MCF 10A (cell line): ENCODE measurements at regions not wholly inside any gene's neighbourhood (a gene's known extent, or its start where the extent isn't known, plus 50 kb on each side); places are given as distances from the start of the nearest gene placed in this dataset.

Source experiments
- BruUV-seq: library from RNA; stranded (reverse); fragments of 400-500 nt; replicated peaks from 2 replicates; lab custom pipeline; 2021; lab: Mats Ljungman, UMichigan
- CTCF ChIA-PET: fragments of 300-600 bp; sonication (Branson Sonifier 250); formaldehyde crosslinking; extraction: SDS; loops from one replicate; lab custom pipeline; 2021; ENCODE audit warnings: antibody characterized with exemption, inconsistent platforms; lab: Yijun Ruan, JAX
- POLR2A ChIA-PET: fragments of 300-600, 350-650 bp; sonication (Branson Sonifier 250); formaldehyde crosslinking; extraction: SDS; loops from one replicate; lab custom pipeline; 2020; ENCODE audit warnings: antibody characterized with exemption, inconsistent platforms; lab: Yijun Ruan, JAX
- DNase-seq: peaks from one replicate; pipeline ENCODE4 v3.0.0-alpha.2; 2018; ENCODE audit not compliant: unreplicated experiment
- H3K27ac Mint-ChIP-seq: one replicate; pipeline ENCODE4 v1.8.0; 2022; ENCODE audit warnings: mild to moderate bottlenecking, low read depth, mixed read lengths; ENCODE audit not compliant: unreplicated experiment
- H3K27me3 Mint-ChIP-seq: one replicate; pipeline ENCODE4 v1.8.0; 2022; ENCODE audit warnings: mixed read lengths; ENCODE audit not compliant: insufficient read depth, unreplicated experiment
- H3K36me3 Mint-ChIP-seq: one replicate; pipeline ENCODE4 v1.8.0; 2022; ENCODE audit warnings: mild to moderate bottlenecking, moderate library complexity, mixed read lengths; ENCODE audit not compliant: insufficient read depth, unreplicated experiment
- H3K4me1 Mint-ChIP-seq: one replicate; pipeline ENCODE4 v1.8.0; 2022; ENCODE audit warnings: mixed read lengths; ENCODE audit not compliant: insufficient read depth, unreplicated experiment
- H3K4me3 Mint-ChIP-seq: one replicate; pipeline ENCODE4 v1.8.0; 2022; ENCODE audit warnings: mild to moderate bottlenecking, moderate library complexity, mixed read lengths; ENCODE audit not compliant: unreplicated experiment
- H3K9me3 Mint-ChIP-seq: one replicate; pipeline ENCODE4 v1.8.0; 2022; ENCODE audit warnings: mixed read lengths; ENCODE audit not compliant: unreplicated experiment
- intact Hi-C: fragments of 100-400 bp; cut with micrococcal nuclease; formaldehyde crosslinking; loops from 2 replicates; pipeline ENCODE4 v1.14.1; 2022
- TF ChIP-seq, protein P1 (sequence below): fragments of 200-600 bp; IDR thresholded peaks from one replicate; pipeline ENCODE4 v1.8.0; 2022; ENCODE audit warnings: antibody characterized with exemption, mild to moderate bottlenecking; ENCODE audit not compliant: unreplicated experiment

DNA sequence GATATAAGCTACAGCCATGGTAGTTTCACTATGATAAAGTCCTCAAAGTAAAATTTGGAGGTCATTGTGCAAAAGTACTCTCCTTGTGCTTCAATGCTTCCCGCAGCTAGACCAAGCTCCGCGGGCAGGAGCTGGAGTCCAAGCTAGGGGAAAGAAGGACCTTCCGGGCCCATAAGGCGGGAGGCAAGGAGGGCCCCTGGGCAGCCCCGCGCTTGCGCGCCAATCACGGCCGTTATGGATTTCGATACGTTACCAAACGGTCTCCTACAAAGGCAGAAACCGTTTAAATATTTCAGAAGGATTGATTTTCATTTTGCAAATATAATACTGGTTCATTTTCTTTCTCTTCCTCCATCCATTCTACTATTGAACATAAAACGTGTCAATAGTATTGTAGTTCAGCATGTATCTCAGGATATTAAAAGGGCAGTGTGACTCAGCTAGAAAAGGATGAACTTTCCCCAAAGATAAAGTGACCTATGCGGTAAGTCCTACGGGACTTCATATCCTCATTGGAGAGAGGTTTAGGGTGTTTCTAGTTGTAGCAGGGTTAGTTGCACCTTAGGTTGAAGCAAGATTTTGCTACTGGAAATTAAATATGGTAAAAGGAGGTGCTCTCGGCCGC, 128.0 kb downstream of the KIF20B start:
- H3K27ac Mint-ChIP-seq: no peak overlapping the region
- no peaks in the 10 kb centered on the region for H3K9me3 Mint-ChIP-seq
- POLR2A ChIA-PET: interaction anchor here (0.6 to 1.3 kb wide), 3 partner anchors 31 to 92 kb away, joined by 3 to 4 read pairs (median 3); no protein-coding TSS in a partner anchor
- CTCF ChIA-PET: interaction anchor here (0.6 kb wide), 1 partner anchor 47 kb away, joined by 5 read pairs; no protein-coding TSS in a partner anchor
- H3K4me3 Mint-ChIP-seq: no peak overlapping the region
- no peaks in the 10 kb centered on the region for H3K36me3 Mint-ChIP-seq
- BruUV-seq: no TSS peak
- H3K4me1 Mint-ChIP-seq: no peaks in the 10 kb centered on the region
- TF ChIP-seq, protein P1, sequence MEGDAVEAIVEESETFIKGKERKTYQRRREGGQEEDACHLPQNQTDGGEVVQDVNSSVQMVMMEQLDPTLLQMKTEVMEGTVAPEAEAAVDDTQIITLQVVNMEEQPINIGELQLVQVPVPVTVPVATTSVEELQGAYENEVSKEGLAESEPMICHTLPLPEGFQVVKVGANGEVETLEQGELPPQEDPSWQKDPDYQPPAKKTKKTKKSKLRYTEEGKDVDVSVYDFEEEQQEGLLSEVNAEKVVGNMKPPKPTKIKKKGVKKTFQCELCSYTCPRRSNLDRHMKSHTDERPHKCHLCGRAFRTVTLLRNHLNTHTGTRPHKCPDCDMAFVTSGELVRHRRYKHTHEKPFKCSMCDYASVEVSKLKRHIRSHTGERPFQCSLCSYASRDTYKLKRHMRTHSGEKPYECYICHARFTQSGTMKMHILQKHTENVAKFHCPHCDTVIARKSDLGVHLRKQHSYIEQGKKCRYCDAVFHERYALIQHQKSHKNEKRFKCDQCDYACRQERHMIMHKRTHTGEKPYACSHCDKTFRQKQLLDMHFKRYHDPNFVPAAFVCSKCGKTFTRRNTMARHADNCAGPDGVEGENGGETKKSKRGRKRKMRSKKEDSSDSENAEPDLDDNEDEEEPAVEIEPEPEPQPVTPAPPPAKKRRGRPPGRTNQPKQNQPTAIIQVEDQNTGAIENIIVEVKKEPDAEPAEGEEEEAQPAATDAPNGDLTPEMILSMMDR: no peak
- intact Hi-C loops: no loop called here
- no peaks in the 10 kb centered on the region for H3K27me3 Mint-ChIP-seq
- DNase-seq: no peak

DNA sequence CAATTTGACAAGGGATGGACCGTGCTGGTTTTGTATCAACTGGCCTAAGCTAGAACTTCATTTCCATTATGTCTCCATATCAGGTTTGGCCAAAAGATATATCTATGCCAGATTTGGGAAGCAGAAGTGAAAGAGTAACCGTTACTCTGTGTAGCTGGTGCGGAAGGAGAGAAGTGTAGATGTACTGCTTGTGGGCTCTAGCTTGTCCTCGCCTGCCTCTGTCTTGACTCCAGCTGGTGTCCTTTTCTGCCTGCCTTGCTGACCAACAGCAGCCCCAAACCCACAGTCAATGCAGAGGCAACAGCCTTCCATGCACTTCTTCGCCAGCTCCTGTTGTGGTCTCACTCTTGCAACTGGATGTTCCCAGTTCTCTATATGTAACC, 128.5 kb downstream of the KIF20B start:
- TF ChIP-seq, protein P1: no peak
- no peaks in the 10 kb centered on the region for H3K9me3 Mint-ChIP-seq
- POLR2A ChIA-PET: interaction anchor here (0.6 to 0.7 kb wide), 2 partner anchors 22 to 31 kb away, joined by 3 read pairs; no protein-coding TSS in a partner anchor
- H3K27me3 Mint-ChIP-seq: no peaks in the 10 kb centered on the region
- CTCF ChIA-PET: interaction anchor here (0.6 kb wide), 1 partner anchor 47 kb away, joined by 5 read pairs; no protein-coding TSS in a partner anchor
- intact Hi-C loops: no loop called here
- no peak overlapping the region for H3K27ac Mint-ChIP-seq
- no peak for DNase-seq
- no peak overlapping the region for H3K4me3 Mint-ChIP-seq
- BruUV-seq: no TSS peak
- H3K36me3 Mint-ChIP-seq: no peaks in the 10 kb centered on the region
- H3K4me1 Mint-ChIP-seq: no peaks in the 10 kb centered on the region

DNA sequence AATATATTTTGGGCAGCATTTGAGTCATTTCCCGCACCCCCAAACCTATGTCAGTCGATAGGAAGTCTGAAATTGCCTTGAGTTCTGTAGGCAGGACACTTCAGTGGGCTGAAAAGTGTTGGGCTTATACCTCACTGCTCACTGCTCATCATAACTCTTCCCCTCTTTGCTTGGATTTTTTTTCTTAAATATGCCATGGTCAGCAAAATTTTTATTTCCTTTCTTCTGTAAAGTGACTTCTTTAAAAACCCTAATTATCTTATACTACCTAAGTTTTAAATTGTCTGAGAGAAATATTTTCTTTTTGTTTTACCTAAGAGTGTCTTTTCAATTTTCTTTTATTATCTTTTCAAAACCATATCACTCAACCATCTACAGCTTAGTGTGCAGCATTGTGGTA, 129.2 kb downstream of the KIF20B start:
- Mint-ChIP-seq H3K4me1 (no peaks in the 10 kb centered on the region), H3K4me3 (no peak overlapping the region), H3K36me3 (no peaks in the 10 kb centered on the region), H3K27ac (no peak overlapping the region), H3K27me3 (no peaks in the 10 kb centered on the region), H3K9me3 (no peaks in the 10 kb centered on the region)
- POLR2A ChIA-PET: interaction anchor here (0.7 kb wide), 1 partner anchor 21 kb away, joined by 3 read pairs; no protein-coding TSS in a partner anchor
- intact Hi-C loops: no loop called here
- no TSS peak for BruUV-seq
- TF ChIP-seq, protein P1: no peak
- no peak for DNase-seq
- CTCF ChIA-PET: interaction anchor here (0.6 kb wide), 1 partner anchor 149 kb away, joined by 3 read pairs; no protein-coding TSS in a partner anchor

DNA sequence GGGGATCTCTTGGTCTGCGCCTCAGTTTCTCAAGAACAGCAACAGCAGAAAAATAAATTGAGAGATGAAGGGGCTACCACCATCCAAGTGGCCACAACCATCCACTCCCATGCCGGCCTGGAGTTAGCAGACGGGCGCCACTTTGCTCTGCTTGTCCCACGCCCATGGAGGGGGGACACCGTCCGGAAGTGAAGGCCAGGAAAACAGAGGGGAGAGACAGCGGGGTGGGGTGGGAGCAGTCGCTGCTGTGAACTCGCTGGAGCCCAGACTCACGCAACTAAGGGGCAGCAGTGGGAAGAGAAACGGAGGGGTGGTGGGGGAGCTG, 135.4 kb downstream of the KIF20B start:
- CTCF ChIA-PET: no interaction called here

More for the DNA sequence above, 135.4 kb downstream of the KIF20B start:
- no peak overlapping the region for H3K27ac Mint-ChIP-seq
- no TSS peak for BruUV-seq
- H3K4me1 Mint-ChIP-seq: no peaks in the 10 kb centered on the region
- no peaks in the 10 kb centered on the region for H3K36me3 Mint-ChIP-seq
- TF ChIP-seq, protein P1: no peak
- no peak for DNase-seq
- H3K9me3 Mint-ChIP-seq: no peaks in the 10 kb centered on the region
- POLR2A ChIA-PET: no interaction called here
- H3K27me3 Mint-ChIP-seq: no peaks in the 10 kb centered on the region
- intact Hi-C loops: no loop called here
- H3K4me3 Mint-ChIP-seq: no peak overlapping the region
